ENCODE measurements at regions not wholly inside any gene's neighbourhood (a gene's known extent, or its start where the extent isn't known, plus 50 kb on each side); places are given as distances from the start of the nearest gene placed in this dataset.
"Not testable (repeated sequence)": the region's sequence is repeated elsewhere in the genome, so short reads cannot be mapped to it uniquely, and the experiment has no call there.

DNA sequence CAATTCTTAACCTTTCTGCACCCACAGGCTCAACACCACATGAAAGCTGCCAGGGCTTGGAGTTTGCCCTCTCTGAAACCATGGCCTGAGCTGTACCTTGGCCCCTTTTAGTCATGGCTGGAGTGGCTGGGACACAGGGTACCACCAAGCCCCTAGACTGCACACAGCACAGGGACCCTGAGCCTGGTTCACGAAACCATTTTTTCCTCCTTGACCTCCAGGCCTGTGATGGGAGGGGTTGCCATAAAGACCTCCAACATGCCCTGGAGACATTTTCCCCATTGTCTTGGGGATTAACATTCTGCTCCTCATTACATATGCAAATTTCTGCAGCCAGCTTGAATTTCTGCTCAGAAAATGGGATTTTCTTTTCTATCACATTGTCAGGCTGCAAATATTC is 113.4 kb downstream of the XPNPEP1 start:
- not testable (repeated sequence) for H3K27ac ChIP-seq (ENCODE audit: insufficient read depth, low read length); H3K79me2 ChIP-seq (ENCODE audit: control insufficient read depth, insufficient read depth, low read length); DNase-seq (ENCODE audit: low read depth in 2 of 2); H3K9me3 ChIP-seq (ENCODE audit: control insufficient read depth, insufficient read depth, low read depth, low read length); H3K36me3 ChIP-seq (ENCODE audit: control insufficient read depth, insufficient read depth, low read length); H3K9ac ChIP-seq (ENCODE audit: insufficient read depth, low read length); H3K4me1 ChIP-seq (ENCODE audit: control insufficient read depth, extremely low read depth, insufficient read depth, low read length); H3K27me3 ChIP-seq (ENCODE audit: control insufficient read depth, insufficient read depth, low read length); H3K4me3 ChIP-seq (replicated peaks in 1 of 4; ENCODE audit: control extremely low read depth in 1 of 4, insufficient read depth in 1 of 4, low read depth in 3 of 4, low read length in 4 of 4); H4K20me1 ChIP-seq (ENCODE audit: control insufficient read depth, extremely low read depth, insufficient read depth, low read length); H3K4me2 ChIP-seq (ENCODE audit: extremely low read depth, insufficient read depth, low read length); H2AFZ ChIP-seq (ENCODE audit: low read length)

GRCh38 chr10:109801191-109801590 is 122.1 kb downstream of the XPNPEP1 start:
- not testable (repeated sequence) for H3K79me2 ChIP-seq (ENCODE audit: control insufficient read depth, insufficient read depth, low read length); H3K27me3 ChIP-seq (ENCODE audit: control insufficient read depth, insufficient read depth, low read length); H3K4me2 ChIP-seq (ENCODE audit: extremely low read depth, insufficient read depth, low read length); H3K9ac ChIP-seq (ENCODE audit: insufficient read depth, low read length); H3K4me3 ChIP-seq (replicated peaks in 1 of 4; ENCODE audit: control extremely low read depth in 1 of 4, insufficient read depth in 1 of 4, low read depth in 3 of 4, low read length in 4 of 4); H3K4me1 ChIP-seq (ENCODE audit: control insufficient read depth, extremely low read depth, insufficient read depth, low read length); H4K20me1 ChIP-seq (ENCODE audit: control insufficient read depth, extremely low read depth, insufficient read depth, low read length); DNase-seq (ENCODE audit: low read depth in 2 of 2); H2AFZ ChIP-seq (ENCODE audit: low read length); H3K27ac ChIP-seq (ENCODE audit: insufficient read depth, low read length); H3K36me3 ChIP-seq (ENCODE audit: control insufficient read depth, insufficient read depth, low read length); H3K9me3 ChIP-seq (ENCODE audit: control insufficient read depth, insufficient read depth, low read depth, low read length)

GRCh38 chr10:109790647-109791046 is 132.7 kb downstream of the XPNPEP1 start:
- Histone ChIP-seq H3K9me3 (ENCODE audit: control insufficient read depth, insufficient read depth, low read depth, low read length) (no peaks in the 10 kb centered on the region), H2AFZ (ENCODE audit: low read length) (no peak overlapping the region), H3K4me2 (ENCODE audit: extremely low read depth, insufficient read depth, low read length) (no peak overlapping the region), H3K4me3 (replicated peaks in 1 of 4; ENCODE audit: control extremely low read depth in 1 of 4, insufficient read depth in 1 of 4, low read depth in 3 of 4, low read length in 4 of 4) (no peak overlapping the region), H3K9ac (ENCODE audit: insufficient read depth, low read length) (no peak overlapping the region), H4K20me1 (ENCODE audit: control insufficient read depth, extremely low read depth, insufficient read depth, low read length) (no peaks in the 10 kb centered on the region), H3K27me3 (ENCODE audit: control insufficient read depth, insufficient read depth, low read length) (no peaks in the 10 kb centered on the region), H3K4me1 (ENCODE audit: control insufficient read depth, extremely low read depth, insufficient read depth, low read length) (no peaks in the 10 kb centered on the region), H3K27ac (ENCODE audit: insufficient read depth, low read length) (no peak overlapping the region), H3K36me3 (ENCODE audit: control insufficient read depth, insufficient read depth, low read length) (no peaks in the 10 kb centered on the region), H3K79me2 (ENCODE audit: control insufficient read depth, insufficient read depth, low read length) (no peaks in the 10 kb centered on the region)
- TF ChIP-seq EZH2 (IDR thresholded peaks at IDR 0.05; ENCODE audit: low read length, missing control alignments) (no peak), CTCF (conservative IDR thresholded peaks at IDR 0.05 in 1 of 2, IDR thresholded peaks at IDR 0.05 in 1 of 2; ENCODE audit: low read depth in 1 of 2, low read length in 2 of 2) (no peak)
- no peak for DNase-seq (ENCODE audit: low read depth in 2 of 2)

GRCh38 chr10:109784236-109784635 is 139.1 kb downstream of the XPNPEP1 start:
- Histone ChIP-seq H3K9me3 (ENCODE audit: control insufficient read depth, insufficient read depth, low read depth, low read length) (no peaks in the 10 kb centered on the region), H3K27me3 (ENCODE audit: control insufficient read depth, insufficient read depth, low read length) (no peaks in the 10 kb centered on the region), H3K4me2 (ENCODE audit: extremely low read depth, insufficient read depth, low read length) (no peak overlapping the region), H3K9ac (ENCODE audit: insufficient read depth, low read length) (no peak overlapping the region), H2AFZ (ENCODE audit: low read length) (no peak overlapping the region), H3K27ac (ENCODE audit: insufficient read depth, low read length) (no peak overlapping the region), H3K79me2 (ENCODE audit: control insufficient read depth, insufficient read depth, low read length) (no peaks in the 10 kb centered on the region), H3K4me1 (ENCODE audit: control insufficient read depth, extremely low read depth, insufficient read depth, low read length) (no peaks in the 10 kb centered on the region), H4K20me1 (ENCODE audit: control insufficient read depth, extremely low read depth, insufficient read depth, low read length) (no peaks in the 10 kb centered on the region), H3K4me3 (replicated peaks in 1 of 4; ENCODE audit: control extremely low read depth in 1 of 4, insufficient read depth in 1 of 4, low read depth in 3 of 4, low read length in 4 of 4) (no peak overlapping the region), H3K36me3 (ENCODE audit: control insufficient read depth, insufficient read depth, low read length) (no peaks in the 10 kb centered on the region)
- TF ChIP-seq CTCF (conservative IDR thresholded peaks at IDR 0.05 in 1 of 2, IDR thresholded peaks at IDR 0.05 in 1 of 2; ENCODE audit: low read depth in 1 of 2, low read length in 2 of 2) (no peak), EZH2 (IDR thresholded peaks at IDR 0.05; ENCODE audit: low read length, missing control alignments) (no peak)
- DNase-seq (ENCODE audit: low read depth in 2 of 2) = peak in 1 of 2 donors; percentile 58

Data from fibroblast of lung (primary cell).